BJ (cell line): ENCODE measurements at regions not wholly inside any gene's neighbourhood (a gene's known extent, or its start where the extent isn't known, plus 50 kb on each side); places are given as distances from the start of the nearest gene placed in this dataset.

ENCODE experiments used
- CTCF ChIA-PET: fragments of 350-600 bp; formaldehyde crosslinking; extraction: SDS; loops from one replicate; lab custom pipeline; 2021; ENCODE audit warnings: antibody characterized with exemption, inconsistent platforms; lab: Yijun Ruan, JAX
- POLR2A ChIA-PET: fragments of 300-600 bp; sonication (Branson Sonifier 250); formaldehyde crosslinking; extraction: SDS; loops from one replicate; lab custom pipeline; 2021; ENCODE audit warnings: antibody characterized with exemption; lab: Charles Lee
- DNase-seq: peaks from one replicate; pipeline ENCODE4 v3.0.0-alpha.2; 2011; ENCODE audit warnings: low read depth
- H3K27me3 ChIP-seq: 2 replicates; pipeline ENCODE4 v1.6.0; 2011; ENCODE audit warnings: low read length; ENCODE audit not compliant: control insufficient read depth, insufficient read depth
- H3K36me3 ChIP-seq: 2 replicates; pipeline ENCODE4 v1.5.1; 2011; ENCODE audit warnings: low read length; ENCODE audit not compliant: control insufficient read depth, insufficient read depth
- H3K4me3 ChIP-seq: 2 replicates; pipeline ENCODE4 v1.5.1; 2011; ENCODE audit warnings: low read depth, mild to moderate bottlenecking, control low read depth, low read length
- CTCF ChIP-seq: IDR thresholded peaks from 2 replicates; pipeline ENCODE4 v1.5.1; 2011; ENCODE audit warnings: low read depth, mild to moderate bottlenecking, control low read depth, inconsistent platforms, low read length, moderate library complexity; ENCODE audit not compliant: insufficient read depth

- no peak for DNase-seq
These were observed 133.1 kb upstream of the NPVF start for GRCh38 chr7:25361387-25361786.

GRCh38 chr7:25361863-25362262 is 133.6 kb upstream of the NPVF start:
- H3K36me3 ChIP-seq: no peaks in the 10 kb centered on the region
- no peak for DNase-seq
- POLR2A ChIA-PET: no interaction called here
- no peak for TF ChIP-seq CTCF
- H3K27me3 ChIP-seq: no peaks in the 10 kb centered on the region
- H3K4me3 ChIP-seq: no peak overlapping the region
- CTCF ChIA-PET: no interaction called here

More at GRCh38 chr7:25361387-25361786, 133.1 kb upstream of the NPVF start:
- Histone ChIP-seq H3K36me3 (no peaks in the 10 kb centered on the region), H3K4me3 (no peak overlapping the region), H3K27me3 (no peaks in the 10 kb centered on the region)
- TF ChIP-seq CTCF: no peak
- ChIA-PET POLR2A (no interaction called here), CTCF (interaction anchor here (1.6 kb wide), 1 partner anchor 11 kb away, joined by 3 read pairs; no protein-coding TSS in a partner anchor)

- no peak for DNase-seq
- ChIA-PET CTCF (interaction anchor here (0.6 kb wide), 1 partner anchor 1064 kb away, joined by 3 read pairs; no protein-coding TSS in a partner anchor), POLR2A (no interaction called here)
- no peaks in the 10 kb centered on the region for H3K27me3 ChIP-seq
- no peaks in the 10 kb centered on the region for H3K36me3 ChIP-seq
- H3K4me3 ChIP-seq: no peak overlapping the region
- no peak for TF ChIP-seq CTCF
These were observed 140.4 kb upstream of the NPVF start for GRCh38 chr7:25368599-25369201.

GRCh38 chr7:25369786-25370185 is 141.5 kb upstream of the NPVF start:
- POLR2A ChIA-PET: no interaction called here

GRCh38 chr7:25371972-25372371 is 143.7 kb upstream of the NPVF start:
- CTCF ChIA-PET: interaction anchor here (0.8 to 1.2 kb wide), 3 partner anchors 11 to 1567 kb away, joined by 3 read pairs; no protein-coding TSS in a partner anchor
- Histone ChIP-seq H3K27me3 (no peaks in the 10 kb centered on the region), H3K4me3 (no peak overlapping the region), H3K36me3 (no peaks in the 10 kb centered on the region)
- POLR2A ChIA-PET: no interaction called here
- TF ChIP-seq CTCF: no peak
- DNase-seq: no peak

More at GRCh38 chr7:25369786-25370185, 141.5 kb upstream of the NPVF start:
- H3K36me3 ChIP-seq: no peaks in the 10 kb centered on the region
- H3K27me3 ChIP-seq: no peaks in the 10 kb centered on the region
- CTCF ChIA-PET: no interaction called here
- DNase-seq: no peak
- TF ChIP-seq CTCF: no peak
- no peak overlapping the region for H3K4me3 ChIP-seq
